Germinal center (tissue), 1 donor: ENCODE measurements at regions not wholly inside any gene's neighbourhood (a gene's known extent, or its start where the extent isn't known, plus 50 kb on each side); places are given as distances from the start of the nearest gene placed in this dataset.
"Not testable (repeated sequence)": the region's sequence is repeated elsewhere in the genome, so short reads cannot be mapped to it uniquely, and the experiment has no call there.

Experiments used
- DNase-seq: peaks from one replicate; pipeline ENCODE4 v3.0.0; 2012; ENCODE audit warnings: mixed read lengths, low spot score

DNA sequence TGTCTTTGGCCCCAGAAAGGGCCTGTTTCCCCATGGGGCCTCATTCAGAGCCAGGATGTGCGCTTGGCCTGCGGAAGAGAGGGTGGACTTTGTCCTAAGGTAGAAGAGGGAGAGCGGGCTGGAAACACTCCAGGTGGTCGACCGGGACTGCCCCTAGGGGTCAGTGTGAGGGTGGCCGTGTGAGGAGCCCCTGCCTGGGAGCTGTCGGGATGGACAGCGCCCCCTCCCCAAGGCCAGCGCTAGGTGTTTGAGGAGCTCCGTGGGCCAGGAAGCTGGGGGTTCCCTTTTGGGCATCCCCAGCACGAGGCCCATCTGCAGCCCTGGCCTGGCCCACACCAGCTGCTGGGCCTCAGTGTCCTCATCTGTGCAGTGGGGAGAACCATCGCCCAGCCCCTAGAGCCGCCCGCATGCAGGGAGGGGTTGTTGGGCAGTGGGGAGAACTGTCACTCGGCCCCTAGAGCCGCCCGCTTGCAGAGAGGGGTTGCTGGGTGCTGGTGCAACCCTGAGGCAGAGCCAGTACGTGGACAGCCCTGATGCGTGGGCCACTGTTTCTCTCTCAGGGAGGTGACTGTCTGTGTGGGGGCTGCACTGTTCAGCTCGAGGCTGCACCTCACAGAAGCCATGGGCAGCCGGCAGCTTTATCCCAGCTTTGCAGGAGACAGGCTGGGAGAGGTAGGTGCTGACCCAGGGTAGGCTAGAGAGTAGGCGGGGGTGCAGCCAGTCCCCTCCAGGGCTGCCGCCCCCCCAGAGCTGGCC lies 1319.9 kb downstream of the BRD1 start:
- DNase-seq: no peak

GRCh38 chr22:48507171-48507570 lies 1320.5 kb downstream of the BRD1 start:
- DNase-seq: no peak

DNA sequence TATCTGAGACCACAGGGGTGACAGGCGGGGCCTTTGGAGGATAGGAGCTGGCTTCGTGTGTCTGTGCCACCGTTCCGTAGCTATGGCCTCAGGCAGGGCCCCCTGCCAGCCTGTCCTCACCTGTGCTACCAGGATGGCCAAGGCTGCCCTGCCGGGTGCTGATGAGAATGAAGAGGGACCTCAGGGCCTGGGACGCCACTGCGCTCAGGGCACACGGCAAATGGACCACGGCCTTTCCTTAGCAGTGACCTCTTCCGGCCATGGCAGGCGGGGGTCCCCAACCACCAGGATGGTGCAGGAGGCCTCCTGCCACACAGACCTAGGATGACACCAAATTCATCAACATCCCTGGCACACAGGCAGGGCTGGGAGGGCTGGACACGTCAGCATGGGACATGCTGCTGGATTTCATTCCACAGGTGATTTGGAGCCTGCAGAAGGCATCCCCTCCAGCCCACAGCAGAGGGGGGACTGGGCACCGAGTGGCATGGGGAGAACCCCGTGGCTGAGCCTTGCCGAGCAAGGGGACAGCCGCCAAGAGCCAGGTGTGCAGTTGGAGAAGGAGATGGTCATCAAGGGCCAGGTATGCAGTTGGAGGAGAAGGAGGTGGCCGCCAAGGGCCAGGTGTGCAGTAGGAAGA lies 1321.0 kb downstream of the BRD1 start:
- no peak for DNase-seq

DNA sequence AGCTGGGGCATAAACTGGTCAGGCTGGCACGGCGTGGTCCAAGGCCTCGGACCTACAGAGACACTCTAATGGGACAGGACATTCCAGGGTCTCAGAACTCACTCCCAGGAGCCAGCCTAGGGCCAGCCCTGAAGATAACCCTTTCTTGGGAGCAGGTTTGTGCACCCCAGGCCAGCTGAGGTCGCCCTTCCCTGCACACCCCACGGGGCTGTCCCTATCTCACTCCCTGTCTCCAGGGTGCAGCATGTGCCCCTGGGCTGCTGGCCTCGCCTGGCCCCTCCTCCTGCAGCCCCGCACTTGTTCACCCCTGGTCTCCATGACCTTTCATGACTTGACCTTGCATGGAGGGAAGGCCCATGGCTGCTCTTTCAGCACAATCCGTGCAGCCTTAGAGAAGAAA lies 1321.8 kb downstream of the BRD1 start:
- DNase-seq: no peak

DNA sequence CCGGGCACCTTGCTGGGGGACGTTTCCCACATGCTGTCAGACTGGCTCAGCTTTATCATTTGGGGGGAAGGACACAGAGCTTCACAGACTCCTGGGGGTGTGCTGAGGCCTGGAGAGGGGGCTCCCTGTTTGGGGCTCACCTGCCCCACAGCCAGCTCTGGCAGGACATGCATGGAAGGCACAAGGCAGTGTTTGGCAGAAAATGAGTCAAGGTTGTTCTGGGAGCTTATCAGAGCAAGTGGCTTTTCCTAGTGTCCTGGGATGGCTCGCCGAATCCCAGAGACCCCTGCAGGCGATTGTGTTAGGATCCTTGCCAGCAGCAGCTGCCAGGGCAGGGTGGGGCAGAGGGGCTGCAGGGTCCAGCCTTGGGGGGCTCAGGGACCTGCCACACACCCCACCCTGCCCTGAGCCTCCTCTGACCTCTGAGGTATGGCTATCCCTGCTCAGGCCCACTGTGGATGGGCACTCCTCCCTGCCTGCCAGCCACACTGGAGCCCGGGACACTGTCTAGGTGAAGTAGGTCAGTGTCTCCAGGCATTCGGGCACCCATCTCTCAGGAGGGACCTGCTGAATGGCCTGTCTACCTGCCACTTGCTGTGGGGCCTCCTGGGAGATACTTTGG lies 1323.0 kb downstream of the BRD1 start:
- no peak for DNase-seq

GRCh38 chr22:48503876-48504275 lies 1323.8 kb downstream of the BRD1 start:
- DNase-seq: no peak

DNA sequence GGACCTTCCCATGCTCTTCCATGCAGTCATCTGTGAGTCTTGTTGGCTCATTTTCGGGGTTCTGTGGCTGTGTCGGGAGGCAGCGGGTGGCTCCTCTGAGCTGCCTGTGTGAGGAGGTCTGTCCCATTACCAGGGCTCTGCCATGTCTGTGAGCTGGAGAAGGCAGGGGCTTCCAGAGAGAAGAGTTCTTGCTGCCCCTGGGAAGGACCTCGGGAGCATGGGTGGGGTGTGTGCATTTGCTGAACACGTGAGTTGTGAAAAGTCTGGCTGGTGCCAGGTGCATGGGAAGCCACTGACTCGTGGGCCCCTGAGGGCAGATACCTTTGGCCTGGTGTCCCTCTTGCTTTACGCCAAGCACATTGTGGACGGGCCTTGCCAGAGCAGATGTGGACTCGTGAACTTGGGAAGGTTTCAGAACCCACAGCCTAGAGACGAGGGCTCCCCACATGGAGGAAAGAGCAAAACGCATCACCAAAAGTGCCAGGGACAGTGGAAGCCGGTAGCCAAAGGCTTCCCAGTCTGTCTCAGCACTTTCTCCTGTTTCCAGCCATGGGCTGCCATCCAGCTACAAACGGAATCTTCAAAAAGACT lies 1324.5 kb downstream of the BRD1 start:
- DNase-seq: no peak

DNA sequence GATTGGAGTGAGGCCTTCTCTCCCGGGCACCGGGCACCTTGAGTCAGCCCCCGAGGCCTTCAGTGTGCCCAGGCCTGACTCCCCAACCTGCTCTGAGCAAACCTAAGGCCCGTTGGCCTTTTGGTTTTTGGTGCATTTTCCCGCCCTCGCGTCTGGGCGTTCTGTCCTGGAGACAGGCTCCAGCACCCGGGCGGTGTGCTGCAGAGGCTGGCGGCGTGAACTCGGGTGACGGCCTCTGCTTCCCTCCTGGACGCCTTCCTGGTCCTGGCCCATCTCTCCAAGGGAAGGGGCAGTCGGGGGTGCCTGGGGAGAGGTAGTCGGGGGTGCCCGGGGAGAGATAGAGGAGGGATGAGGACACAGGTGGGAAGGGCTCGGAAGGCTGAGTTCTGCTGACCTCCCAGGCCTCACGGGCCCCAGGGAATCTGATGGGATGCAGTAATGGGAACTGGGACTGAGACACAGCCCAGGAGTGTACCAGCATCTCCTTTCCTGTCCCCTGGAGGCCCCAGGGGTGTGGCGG lies 1326.4 kb downstream of the BRD1 start:
- no peak for DNase-seq

DNA sequence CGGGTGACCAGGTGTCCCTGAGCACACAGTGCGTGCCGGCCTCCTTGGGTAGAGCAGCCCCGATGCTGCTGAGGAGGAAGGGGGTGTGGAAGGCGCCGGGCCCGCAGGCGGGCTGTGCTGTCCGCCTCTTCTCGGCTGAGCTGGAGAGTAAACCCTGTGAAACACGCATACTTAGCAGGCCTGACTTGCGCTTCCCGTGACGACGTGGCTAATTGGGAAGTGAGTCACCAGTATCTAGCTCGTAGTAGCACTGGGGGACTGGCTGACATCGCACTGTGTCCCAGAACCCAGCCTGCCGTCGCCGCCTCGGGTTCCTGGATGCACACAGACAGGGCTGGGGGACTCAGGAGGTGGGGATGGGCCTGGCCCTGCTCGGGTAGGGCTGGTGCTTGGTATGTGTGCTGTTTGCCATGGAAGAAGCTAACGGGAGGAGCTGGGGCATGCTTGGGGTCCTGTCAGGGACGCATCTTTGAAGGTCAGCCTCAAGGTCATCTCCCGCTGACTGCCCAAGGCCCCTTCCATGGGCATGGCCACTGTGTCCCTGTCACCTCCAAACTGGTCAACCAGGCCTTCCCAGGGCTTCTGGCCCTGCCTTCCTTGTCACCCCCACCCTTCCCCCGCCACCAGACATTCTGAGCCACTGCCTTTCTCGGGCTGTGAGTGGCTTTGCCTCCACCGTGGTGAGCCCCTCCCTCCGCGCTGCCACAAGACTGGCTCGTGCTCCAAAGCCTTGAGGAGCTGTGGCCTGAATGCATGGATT lies 1327.0 kb downstream of the BRD1 start:
- no peak for DNase-seq

GRCh38 chr22:48499456-48500425 lies 1327.9 kb downstream of the BRD1 start:
- DNase-seq: no peak

DNA sequence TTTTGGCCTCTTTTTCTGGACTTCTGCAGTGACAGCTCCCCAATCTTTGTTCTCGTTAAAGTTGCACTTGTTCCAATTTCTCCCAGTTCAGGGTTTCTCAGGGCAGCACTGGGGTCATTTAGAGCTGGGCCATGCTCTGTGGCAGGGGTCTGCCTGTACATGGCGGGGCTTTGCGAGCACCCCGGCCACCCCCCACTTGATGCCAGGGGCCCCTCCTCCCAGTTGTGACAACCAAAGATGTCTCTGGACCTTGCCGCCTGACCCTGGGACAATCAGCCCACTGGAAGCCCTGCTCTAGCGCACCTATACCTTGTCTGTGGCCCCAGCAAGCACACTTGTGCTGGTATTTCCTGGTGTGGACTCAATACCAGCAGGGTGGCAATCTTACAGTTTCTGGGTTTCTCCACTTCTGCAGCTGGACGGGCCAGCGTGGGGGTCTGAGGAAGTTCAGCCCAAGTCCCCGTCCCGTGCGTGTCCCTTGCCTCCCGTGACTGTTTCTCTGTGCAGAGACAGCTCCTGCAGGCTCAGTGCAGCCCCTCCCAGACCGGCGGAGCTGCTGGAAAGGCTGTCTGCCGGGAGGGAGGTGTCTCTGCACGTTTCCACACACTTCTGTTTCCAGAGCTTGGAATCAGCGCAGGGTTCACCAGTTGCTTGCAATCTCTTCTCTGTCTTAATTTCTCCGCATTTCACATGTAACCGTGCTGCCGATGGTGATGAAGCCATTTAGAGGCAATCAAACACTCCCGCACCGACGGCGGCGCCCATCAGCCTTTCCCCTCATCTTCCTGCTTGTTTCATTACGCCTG lies 1328.9 kb downstream of the BRD1 start:
- DNase-seq: no peak

- not testable (repeated sequence) for DNase-seq
These were observed 1329.7 kb downstream of the BRD1 start for GRCh38 chr22:48497743-48498520.

GRCh38 chr22:48496987-48497650 lies 1330.6 kb downstream of the BRD1 start:
- DNase-seq: no peak

GRCh38 chr22:48496226-48496845 lies 1331.3 kb downstream of the BRD1 start:
- DNase-seq: no peak

DNA sequence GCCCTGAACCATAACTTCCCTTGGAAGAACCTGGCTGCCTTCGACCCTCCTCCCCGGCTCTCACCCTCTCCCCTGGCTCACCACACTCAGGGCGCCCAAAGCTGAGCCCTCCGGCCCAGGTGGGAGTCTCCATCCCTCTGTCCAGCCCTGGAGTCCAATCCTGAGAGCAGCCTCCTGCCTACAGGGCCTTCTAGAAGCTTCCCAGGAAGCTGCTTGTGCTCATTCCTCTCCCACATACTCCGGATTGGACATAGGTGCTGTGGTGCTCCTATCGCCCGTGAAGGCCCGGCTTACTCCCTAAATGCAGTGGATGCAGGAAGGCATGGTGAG lies 1332.0 kb downstream of the BRD1 start:
- no peak for DNase-seq

DNA sequence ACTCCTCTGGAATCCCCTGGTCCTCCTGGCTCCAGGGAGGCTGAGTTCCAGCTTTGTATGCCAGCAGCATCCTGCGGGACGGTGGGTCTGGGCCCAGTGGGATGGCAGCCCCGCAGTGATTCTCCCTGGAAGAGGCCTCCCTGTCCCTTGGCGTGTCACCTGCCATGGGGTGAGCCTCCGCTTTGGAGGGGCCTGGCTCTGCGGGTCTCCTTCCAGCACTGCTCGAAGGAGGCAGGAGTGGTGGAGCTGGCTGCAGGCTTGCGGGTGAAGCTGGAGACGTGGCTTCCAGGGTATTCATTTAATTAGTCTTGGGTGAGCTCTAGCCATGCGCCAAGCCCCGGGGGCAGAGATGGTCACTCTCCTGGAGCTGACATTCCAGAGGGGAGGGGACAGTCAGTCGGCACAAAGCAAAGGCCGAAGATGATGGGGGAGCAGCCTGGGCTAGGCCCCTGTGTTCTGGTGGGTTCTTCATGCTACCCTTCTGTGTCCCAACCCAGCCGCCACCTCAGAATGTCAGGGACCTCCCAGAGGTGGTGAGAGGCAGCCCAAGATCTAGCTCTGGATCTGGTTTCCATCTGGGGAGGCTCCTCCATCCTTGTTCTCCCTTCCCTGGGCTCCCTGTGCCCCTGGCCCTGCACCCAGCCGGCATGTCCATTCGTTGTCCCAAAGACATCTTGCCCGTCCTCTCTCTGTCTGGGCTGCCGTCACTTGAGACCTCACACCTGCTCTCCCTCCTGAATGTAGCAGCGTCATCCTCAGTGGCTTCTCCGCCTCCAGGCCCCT lies 1332.5 kb downstream of the BRD1 start:
- no peak for DNase-seq

GRCh38 chr22:48494256-48494967 lies 1333.3 kb downstream of the BRD1 start:
- DNase-seq: no peak
